ENCODE measurements at regions not wholly inside any gene's neighbourhood (a gene's known extent, or its start where the extent isn't known, plus 50 kb on each side); places are given as distances from the start of the nearest gene placed in this dataset.

DNA sequence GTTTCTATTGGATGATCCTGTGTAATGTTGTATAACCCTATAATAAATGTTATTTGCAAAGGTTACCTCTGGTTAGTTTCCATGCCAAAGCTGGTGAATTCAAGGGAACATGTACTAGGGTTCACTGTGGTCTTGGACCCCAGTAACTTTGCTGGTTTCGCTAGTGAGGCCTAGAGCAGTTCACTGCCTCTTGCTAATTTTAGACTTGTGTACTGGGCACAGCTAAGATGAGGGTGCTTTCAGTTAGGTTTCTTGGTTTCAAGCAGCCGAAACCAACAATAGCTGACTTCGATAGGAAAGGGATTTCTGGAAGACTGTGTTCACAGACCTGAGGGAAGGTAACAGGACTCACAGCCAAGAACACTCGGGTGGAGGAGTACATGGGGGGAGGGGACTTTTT lies 215.5 kb upstream of the BCOR start:
- Histone ChIP-seq H3K36me3 (no peaks in the 10 kb centered on the region), H3K27me3 (peaks cover 0 to 14% (median 0%) of the 10 kb centered on the region in 7 donors), H3K4me3 (no peak overlapping the region), H3K9me3 (peaks cover 0 to 27% (median 0%) of the 10 kb centered on the region in 11 donors), H3K27ac (no peak overlapping the region), H3K4me1 (no peaks in the 10 kb centered on the region)
- WGBS, 2 donors = 95 to 98% methylated on average over 4 of the region's 4 CpGs
- ATAC-seq (no peak), DNase-seq (no peak)
- intact Hi-C loops (cut with DNase I) = no loop called here
- TF ChIP-seq CTCF (IDR thresholded peaks at IDR 0.05) = no peak

DNA sequence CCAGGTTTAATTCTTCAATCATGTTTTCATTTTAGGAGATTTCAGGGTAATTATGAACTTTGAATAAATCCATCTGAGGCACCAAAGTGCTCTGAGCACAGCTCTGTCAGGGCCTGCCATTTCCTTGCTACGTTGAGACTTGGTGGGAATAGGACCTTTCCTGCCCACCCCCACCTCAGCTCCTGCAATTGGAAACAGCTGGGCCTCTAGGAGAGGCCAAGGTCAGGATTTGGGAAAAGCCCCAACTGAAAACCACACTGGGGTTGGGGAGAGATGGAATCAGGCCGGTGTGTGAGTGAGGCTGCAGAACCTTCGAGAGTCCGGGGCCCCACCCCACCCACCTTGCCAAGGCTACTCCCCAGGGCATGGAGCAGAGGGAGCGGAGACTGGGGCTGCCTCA lies 212.7 kb upstream of the BCOR start:
- Histone ChIP-seq H3K27ac (no peak overlapping the region), H3K9me3 (peaks cover 0 to 5% (median 0%) of the 10 kb centered on the region in 11 donors), H3K4me1 (no peaks in the 10 kb centered on the region), H3K36me3 (no peaks in the 10 kb centered on the region), H3K4me3 (no peak overlapping the region), H3K27me3 (peaks cover 0 to 11% (median 0%) of the 10 kb centered on the region in 7 donors)
- intact Hi-C loops (cut with DNase I) = no loop called here
- DNase-seq = no peak
- WGBS, 2 donors = 67% methylated on average over 5 of the region's 5 CpGs
- no peak for TF ChIP-seq CTCF (IDR thresholded peaks at IDR 0.05)
- peak in 1 of 8 donors; percentile 33 for ATAC-seq

- Histone ChIP-seq H3K36me3 (no peaks in the 10 kb centered on the region), H3K4me3 (no peak overlapping the region), H3K9me3 (peaks cover 0 to under 1% (median 0%) of the 10 kb centered on the region in 11 donors), H3K4me1 (no peaks in the 10 kb centered on the region), H3K27me3 (peaks cover 0 to 11% (median 0%) of the 10 kb centered on the region in 7 donors), H3K27ac (no peak overlapping the region)
- ATAC-seq (peak in 6 of 8 donors; percentile 24 to 65 (median 58)), DNase-seq (no peak)
- 82 to 89% methylated on average over 7 of the region's 7 CpGs for WGBS, 2 donors
- intact Hi-C loops (cut with DNase I) = no loop called here
- TF ChIP-seq CTCF (IDR thresholded peaks at IDR 0.05) = no peak
Measured at GRCh38 chrX:40310016-40310415, 212.3 kb upstream of the BCOR start.

DNA sequence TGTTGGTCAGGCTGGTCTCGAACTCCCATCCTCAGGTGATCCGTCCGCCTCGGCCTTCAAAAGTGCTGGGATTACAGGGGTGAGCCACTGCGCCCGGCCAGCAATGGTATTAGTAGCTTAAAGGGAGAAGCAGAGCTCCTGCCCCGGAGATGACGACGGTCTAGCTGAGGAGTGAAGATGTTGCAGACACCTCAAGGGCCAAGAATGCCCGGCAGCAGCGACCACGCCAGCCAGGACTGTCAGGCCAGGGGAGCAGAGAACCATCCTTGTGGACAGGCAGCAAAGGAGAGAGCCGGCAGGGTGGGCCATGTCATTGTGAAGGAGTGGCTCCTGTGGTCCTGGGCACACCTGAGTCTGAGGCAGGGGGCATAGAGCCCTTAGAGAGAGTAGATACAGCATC lies 210.1 kb upstream of the BCOR start:
- WGBS, 2 donors = 93 to 97% methylated on average over 13 of the region's 13 CpGs

More for the DNA sequence above, 210.1 kb upstream of the BCOR start:
- no peaks in the 10 kb centered on the region for H3K36me3 ChIP-seq
- H3K4me1 ChIP-seq = no peaks in the 10 kb centered on the region
- ATAC-seq = no peak
- H3K27ac ChIP-seq = no peak overlapping the region
- TF ChIP-seq CTCF (IDR thresholded peaks at IDR 0.05) = no peak
- H3K9me3 ChIP-seq = no peaks in the 10 kb centered on the region
- intact Hi-C loops (cut with DNase I) = no loop called here
- DNase-seq = no peak
- H3K27me3 ChIP-seq = peaks cover 0 to 11% (median 0%) of the 10 kb centered on the region in 7 donors
- H3K4me3 ChIP-seq = no peak overlapping the region
